ENCODE measurements at regions not wholly inside any gene's neighbourhood (a gene's known extent, or its start where the extent isn't known, plus 50 kb on each side); places are given as distances from the start of the nearest gene placed in this dataset.
"Not testable (repeated sequence)": the region's sequence is repeated elsewhere in the genome, so short reads cannot be mapped to it uniquely, and the experiment has no call there.

DNA sequence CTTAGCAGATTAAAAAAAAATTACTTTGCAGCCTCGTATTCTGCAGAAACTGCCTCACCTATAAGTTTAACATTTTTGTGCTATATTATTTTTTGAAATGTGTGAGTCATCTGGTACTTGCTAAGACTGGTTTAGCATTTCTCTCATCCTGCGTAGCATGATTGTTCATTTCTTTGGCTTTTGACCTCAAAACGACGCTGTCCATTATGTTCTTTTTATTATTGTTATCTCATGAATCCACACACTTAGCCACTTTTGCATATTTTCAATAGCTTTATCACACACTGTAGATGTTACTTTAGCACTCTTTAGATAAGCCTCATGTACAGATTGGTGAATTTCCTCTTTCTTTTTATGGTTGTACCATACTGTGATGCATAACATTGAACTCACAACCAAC, 1004.9 kb upstream of the NCAM2 start:
- no peak for DNase-seq (ENCODE audit: low spot score)

DNA sequence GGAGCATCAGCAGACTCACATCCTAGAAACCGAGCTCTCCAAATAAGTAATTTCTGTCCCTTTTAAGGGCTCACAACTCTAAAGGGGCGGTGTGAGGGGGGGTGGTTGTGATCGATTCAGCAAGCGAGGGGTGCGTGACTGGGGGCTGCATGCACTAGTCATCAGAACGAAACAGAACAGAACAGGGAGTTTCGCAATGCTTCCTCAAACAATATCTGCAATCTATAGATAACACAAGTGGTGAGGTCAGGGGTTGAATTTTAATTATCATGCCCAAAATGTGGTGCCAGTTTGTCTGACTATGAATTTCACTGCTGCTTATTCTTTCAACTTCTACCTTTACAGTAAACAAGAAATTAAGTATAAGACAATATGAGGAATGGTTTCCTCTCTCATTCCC, 1003.0 kb upstream of the NCAM2 start:
- no peak for DNase-seq (ENCODE audit: low spot score)

DNA sequence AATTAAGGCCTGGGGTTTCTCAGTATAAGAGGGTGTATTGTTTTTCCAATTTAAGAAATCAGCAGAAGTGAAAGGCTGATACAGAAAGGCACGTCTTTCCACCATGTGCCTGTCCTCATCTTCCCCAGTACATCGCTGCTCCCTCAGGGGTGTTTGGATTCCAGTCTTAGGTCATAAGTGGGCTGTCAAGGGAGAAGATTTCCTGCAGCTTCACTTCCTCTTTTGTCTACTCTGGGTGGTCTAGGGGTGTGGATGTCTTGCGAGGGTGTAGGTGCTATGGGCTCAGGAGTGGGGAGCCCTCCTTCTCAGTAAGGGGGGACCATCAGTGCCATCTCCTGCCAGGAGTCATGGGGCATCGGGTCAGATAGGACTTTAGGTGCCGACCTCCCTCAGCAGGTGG, 999.8 kb upstream of the NCAM2 start:
- DNase-seq (ENCODE audit: low spot score), result no peak

DNA sequence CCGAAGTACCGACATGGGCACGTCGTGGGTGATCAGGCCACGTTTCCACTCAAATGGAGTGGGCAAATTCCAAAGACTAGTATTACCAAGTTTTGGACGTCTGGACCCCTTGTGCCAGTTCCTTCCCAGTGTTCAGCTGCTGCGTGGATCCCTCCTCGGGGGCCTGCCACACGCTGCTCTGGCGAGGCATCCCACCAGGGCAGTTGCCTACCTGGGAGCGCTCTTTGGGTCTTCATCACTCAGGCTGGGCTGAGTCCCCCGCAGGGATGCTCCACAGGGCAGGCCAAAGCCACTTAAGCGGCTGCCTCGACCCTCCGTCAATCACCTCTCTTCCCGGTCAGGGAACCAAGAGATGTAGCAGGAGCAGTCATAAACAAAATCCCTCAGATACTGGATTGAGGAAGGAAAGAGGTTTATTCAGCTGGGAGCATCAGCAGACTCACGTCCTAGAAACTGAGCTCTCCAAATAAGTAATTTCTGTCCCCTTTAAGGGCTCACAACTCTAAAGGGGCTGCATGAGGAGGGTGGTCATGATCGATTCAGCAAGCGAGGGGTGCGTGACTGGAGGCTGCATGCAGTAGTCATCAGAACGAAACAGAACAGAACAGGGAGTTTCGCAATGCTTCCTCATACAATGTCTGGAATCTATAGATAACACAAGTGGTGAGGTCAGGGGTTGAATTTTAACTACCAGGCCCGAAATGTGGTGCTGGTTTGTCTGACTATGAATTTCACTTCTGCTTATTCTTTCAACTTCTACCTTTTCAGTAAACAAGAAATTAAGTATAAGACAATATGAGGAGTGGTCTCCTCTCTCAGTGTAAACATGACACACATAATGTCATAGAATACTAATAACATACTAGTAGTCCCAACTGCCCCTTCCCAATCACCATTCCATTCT, 998.6 kb upstream of the NCAM2 start:
- DNase-seq (ENCODE audit: low spot score), result no peak

DNA sequence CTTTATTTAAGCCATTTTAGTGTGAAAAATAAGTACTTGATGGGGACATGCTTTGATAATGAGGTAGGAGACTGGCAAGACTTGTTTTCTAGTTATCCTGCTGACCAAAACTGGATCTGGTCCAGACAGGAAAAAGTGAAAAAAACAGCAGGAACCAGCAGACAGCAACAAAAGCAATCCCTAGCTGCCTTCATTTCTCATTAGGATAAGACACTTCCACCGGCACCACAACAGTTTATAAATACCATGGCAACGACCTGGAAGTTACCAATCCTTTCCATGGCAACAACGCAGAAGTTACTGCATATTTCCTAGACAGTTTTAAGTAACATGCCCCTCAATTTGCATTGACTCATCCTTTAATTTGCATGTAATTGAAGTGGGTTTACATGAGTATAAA, 993.8 kb upstream of the NCAM2 start:
- DNase-seq (ENCODE audit: low spot score), result no peak

DNA sequence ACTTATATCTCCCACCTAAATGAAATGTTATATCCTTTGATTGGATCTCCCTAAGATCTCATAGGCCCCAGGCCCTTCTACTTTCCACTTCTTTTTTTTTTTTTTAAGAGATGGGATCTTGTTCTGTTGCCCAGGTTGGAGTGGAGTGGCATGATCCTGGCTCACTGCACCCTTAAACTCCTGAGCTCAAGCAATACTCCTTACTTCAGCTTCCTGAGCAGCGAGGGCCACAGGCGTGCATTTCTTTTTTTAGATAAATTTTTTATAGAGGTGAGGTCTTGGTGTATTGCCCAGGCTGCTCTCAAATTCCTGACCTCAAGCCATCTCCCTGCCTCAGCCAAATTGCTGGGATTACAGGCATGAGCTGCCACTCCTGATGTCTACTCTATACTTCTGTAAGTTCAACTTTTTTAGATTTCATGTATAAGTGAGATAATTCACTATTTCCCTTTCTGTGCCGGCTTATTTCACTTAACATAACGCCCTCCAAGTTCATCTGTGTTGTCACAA, 987.5 kb upstream of the NCAM2 start:
- DNase-seq (ENCODE audit: low spot score), result no peak

DNA sequence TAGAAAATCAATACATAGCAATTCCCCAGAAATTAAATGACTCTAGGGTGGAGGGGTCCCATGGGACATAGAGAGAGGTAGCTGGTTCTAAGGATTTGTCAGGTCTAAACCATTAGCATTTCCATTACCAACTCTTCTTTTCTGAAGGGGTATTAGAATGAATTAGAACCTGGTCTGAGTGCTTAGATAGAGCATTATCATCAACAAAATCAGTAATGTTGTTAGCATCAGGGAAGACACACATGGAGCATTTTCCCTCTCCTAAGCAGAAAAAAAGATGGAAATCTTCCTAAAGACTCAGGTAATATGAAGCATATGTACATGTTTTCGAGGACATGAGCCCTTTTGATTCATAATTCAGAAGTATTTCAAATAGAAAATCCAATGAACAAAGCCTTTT, 984.4 kb upstream of the NCAM2 start:
- no peak for DNase-seq (ENCODE audit: low spot score)

DNA sequence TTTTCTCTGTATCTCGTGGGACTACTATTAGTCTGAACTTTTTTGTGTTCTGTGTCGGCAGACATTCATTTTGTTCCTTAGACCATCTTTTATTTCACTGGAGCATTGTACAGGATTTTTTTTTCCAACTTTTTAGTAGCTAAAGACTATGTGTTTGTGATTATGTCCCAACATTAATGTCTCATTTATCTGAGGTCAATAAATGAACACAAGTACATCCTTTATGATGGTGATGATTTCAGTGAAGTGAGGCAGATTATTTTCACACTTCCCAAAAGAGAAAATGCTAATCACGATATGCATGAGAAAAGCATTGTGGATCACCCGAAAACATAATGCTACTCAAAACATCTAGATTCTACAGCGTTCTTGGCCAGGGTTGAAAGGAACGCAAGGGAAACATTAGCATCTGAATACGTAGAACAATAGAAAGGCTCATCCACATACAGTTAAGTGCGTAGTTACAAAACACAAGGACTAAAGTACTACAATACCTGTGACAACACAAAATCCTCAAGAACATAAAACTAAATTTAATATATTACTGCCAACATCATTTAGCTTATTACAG, 981.7 kb upstream of the NCAM2 start:
- DNase-seq (ENCODE audit: low spot score), result no peak

DNA sequence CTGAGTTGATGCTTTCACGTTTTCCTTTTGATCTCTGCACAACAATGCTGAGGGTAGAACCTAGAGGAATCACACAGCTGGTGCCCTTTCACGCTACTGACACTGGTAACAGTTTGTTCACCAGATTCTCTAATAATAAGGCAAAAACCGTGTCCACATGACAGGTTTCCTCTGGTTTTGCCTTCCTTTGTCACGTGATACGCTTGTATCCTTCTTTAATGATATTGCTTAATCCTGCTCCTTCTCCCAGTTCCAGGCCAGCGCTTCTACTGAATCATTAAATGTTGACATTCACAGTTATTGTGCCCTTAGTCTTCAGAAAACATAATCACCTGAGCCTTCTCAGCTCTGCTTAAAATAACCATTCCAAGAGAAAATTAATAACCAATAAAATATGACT, 978.2 kb upstream of the NCAM2 start:
- no peak for DNase-seq (ENCODE audit: low spot score)

DNA sequence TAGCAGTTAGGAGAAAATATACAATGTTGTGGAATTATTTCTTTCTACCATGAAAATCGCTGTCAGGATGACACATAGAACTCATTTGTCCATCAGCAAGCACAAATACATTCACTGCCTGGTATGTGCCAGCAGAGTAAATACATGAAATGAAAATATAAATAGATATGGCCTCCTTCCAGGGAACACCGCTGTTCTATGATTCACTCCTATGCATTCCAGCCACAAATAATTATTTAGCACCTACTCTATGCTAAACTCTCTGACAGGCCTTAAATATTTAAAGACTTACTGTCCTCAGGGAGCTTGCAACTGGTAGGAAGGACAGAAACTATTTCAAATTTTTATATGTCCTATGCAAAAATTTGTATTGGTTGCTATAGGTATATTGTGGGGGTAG, 975.0 kb upstream of the NCAM2 start:
- DNase-seq (ENCODE audit: low spot score), result no peak

DNA sequence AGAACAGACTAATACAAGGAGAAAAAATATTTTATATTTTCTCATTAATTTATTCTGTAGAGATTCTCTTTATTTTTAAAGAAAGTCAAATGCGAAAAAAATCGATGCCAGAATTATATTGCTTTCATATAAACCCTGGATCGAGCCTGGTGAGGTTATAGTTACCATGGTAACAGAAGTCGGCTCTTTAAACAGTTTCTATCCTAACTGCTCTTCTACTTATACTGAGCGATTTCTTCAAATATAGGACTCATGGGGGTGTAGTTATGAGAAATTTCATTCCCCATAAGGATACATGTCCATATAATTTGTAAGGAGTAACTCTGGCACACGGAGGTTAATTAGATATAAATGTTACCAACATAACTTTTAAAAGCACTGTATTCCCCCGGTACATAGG, 973.5 kb upstream of the NCAM2 start:
- no peak for DNase-seq (ENCODE audit: low spot score)

DNA sequence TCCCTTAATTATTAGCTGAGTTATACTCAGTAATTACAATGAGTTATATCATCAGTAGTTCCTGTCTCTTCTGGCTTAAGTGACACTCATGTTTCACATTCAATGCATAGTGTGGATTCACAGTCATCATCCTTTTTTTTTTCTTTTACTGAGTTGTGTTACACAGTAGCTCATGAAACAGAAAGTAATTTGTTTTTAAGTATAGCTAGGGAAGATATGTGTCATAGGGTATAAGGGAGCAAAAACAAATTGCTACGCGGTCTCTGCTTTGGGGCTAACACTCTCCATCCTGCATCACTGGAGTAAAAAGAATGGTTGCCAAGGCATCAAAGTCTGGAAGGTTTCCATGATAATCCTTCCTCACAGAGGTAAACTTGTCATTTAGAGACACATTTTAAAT, 971.7 kb upstream of the NCAM2 start:
- DNase-seq (ENCODE audit: low spot score), result no peak

DNA sequence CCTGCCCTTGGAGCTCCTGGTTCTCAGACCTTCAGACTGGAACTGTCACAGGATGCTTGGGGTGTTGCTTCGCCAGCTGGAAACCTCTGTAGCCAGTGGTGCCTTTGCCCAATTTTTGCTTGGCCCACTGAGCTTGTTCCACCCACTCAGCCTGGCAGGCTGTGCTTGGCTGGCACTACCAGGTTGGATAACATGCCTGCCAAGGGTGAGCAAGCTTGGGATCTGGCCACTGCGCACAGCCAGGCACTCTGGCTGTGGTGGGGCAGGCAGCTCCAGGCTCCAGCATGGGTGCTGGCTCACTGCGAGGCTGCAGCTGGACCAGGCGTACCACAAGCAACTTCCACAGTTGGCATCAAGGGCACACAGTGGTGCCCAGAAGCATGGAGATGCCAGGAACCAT, 967.8 kb upstream of the NCAM2 start:
- no peak for DNase-seq (ENCODE audit: low spot score)

DNA sequence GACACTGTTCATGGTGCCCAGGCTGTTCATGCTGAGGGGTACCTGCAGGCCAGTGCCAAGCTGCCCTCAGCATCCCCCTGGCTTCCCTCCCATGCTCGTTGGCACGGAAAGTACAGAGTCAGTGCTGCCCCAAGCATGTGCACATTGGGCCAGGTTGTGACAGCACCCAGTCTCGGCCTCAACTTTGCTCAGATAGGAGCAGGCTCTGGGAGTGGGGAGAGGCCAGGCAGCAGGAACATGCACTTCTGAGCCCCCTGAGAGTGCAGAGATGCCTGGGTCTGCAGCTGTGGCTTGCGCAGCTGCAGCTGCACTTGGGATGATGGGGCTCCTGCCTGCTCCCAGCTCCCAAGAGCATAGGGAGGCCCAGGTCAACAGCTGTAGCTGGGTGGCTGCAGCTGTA, 966.4 kb upstream of the NCAM2 start:
- no peak for DNase-seq (ENCODE audit: low spot score)

DNA sequence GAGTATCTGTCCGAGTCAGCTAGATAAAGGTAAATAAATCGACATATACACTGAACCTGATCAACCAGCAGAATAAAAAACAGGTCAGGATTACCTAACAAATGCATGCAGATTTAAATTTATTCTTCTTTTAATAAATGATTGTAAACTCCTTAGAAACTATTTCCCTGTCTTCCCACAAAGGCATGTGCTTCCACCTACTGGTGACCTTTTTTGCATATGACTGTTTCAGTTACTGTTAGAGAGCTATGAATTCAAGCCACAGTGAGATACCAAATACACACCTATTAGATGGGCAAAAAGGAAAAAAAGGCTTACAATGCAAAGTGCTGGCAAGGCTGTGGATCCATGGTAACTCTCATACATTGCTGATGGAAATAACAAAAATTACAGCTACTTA, 957.4 kb upstream of the NCAM2 start:
- peak; percentile 6 for DNase-seq (ENCODE audit: low spot score)

DNA sequence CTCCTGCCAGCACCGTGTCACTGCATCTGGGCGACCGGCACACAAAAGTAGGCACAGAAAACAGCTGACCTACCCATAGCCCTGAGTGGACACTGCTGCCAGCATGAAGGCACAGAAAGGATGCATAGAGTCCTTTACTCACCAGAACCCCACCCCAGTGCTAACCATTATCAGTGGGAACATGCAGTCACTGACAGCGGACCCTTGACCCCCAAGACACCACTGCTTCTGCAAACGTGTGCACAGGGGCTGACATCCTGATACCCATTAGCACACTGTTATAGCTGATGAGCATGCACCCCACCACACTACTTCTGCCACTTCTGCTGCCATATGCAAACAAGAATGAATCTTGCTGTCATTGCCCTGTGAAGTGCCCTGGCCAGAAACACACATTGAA, 953.0 kb upstream of the NCAM2 start:
- no peak for DNase-seq (ENCODE audit: low spot score)

DNA sequence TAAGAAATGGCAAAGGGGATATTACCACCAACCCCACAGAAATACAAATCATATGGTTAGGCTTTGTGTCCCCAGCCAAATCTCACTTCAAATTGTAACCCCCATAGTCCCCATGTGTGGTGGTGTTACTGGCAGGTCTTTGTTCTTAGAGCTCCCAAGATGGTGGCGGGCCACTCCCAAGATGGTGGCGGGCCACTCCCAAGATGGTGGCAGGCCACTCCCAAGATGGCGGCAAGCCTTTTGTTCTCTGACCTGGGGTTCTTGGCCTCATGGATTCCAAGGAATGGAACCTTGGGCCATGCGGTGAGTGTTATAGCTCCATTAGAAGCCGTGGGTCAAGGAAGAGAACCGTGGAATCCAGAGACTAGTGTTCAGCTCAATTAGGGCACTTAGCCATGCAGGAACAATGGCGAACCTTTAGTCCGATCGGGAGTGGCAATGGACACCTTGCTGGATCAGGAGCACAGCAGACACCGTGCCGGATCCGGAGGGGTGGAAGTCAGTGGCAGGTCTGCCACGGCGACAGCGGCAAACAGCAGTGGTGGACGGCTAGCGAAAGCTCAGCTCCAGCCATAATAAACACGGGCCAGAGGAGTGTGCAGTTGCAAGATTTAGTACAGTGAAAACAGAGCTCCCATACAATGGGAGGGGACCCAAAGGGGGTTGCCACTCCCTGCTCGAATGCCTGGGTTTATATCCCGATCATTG, 949.9 kb upstream of the NCAM2 start:
- not testable (repeated sequence) for DNase-seq (ENCODE audit: low spot score)

DNA sequence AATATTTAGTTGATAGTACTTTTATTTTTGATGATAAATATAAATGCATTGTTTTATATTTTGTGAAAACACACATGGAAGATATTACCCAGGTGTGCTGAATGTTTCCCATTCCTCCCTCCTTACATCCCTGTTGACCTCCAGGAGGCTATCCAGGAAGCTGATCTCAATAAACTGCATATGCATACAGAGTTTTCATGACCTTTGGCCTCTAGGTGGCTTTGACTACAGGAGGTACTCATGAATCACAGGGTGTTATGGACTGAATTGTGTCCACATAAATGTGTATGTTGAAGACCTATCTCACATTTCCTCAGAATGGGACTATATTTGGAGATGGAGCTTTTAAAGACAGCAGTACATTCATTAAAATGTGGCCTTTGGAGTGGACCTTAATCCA, 914.9 kb upstream of the NCAM2 start:
- DNase-seq (ENCODE audit: low spot score), result peak; percentile 4

DNA sequence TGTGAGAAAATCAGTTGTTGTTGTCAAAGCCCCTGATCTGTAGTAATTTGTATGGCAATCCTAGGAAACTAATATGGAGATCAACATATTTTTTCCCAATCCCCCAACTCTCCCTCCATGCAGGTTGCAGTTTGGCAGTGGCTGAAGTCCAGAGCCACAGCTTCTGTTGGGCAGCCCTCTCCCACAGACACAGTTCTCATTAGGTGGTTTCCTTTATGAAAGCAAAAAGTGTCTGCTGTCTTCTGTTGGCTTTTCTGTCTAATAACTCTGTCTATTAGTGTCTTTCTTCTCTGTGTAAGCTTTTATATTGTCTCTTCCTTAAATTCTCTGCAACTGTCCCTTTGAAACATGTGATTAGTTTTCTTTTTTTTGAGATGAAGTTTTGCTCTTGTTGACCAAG, 914.3 kb upstream of the NCAM2 start:
- no peak for DNase-seq (ENCODE audit: low spot score)

DNA sequence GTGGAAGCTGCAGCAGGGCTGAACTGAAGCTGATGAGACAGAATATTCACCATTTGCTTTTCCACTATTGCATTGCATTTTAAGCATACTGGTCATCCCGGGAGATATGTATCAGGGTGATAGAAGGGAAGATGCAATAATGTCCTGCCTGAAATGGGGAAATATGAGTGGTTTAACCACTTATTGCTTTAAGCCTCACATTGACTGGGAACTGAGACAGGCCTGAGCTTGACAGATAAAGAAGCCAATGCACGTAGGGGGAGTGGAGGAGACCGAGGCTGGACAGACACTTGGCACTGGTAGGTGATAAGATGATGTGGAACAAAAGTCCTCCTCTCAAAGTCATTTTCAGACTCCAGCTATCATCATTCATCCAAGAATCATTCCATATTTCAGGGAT, 911.7 kb upstream of the NCAM2 start:
- DNase-seq (ENCODE audit: low spot score), result no peak

DNA sequence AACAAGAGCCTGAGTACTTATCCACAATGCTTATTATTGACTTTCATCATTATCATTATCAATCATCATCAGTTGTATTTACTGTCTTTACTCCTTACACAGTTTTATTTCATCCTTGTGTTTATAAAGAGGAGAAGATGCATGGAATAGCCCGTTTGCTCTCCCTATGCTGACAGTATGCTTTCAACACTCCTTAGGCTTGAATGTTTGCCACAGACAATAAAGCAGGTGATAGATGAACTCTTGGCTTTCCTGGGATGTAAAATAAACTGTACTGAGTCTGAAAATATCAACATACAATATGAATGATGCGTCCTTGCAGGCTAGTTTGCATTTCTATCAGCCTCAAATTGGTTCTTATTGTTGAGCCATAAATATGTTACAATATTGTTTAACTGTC, 891.8 kb upstream of the NCAM2 start:
- no peak for DNase-seq (ENCODE audit: low spot score)

DNA sequence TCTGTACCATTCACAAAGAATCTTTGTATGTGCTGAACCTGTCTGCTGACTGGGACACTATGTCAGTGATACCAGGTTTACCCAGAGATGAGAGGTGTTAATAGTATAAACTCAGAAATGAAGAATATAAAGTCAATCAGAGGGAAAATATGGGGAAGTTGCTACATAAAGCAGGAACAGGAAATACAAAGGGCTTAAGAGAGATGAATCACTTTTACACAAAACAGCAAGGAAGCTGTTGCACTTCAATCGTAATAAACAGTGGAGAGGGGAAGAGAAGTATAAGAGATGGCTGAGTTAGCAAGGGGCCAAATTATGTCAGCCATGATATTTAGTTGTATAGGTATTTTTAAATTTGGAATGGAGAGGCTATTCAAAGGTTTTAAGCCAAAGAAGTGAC, 890.2 kb upstream of the NCAM2 start:
- no peak for DNase-seq (ENCODE audit: low spot score)

DNA sequence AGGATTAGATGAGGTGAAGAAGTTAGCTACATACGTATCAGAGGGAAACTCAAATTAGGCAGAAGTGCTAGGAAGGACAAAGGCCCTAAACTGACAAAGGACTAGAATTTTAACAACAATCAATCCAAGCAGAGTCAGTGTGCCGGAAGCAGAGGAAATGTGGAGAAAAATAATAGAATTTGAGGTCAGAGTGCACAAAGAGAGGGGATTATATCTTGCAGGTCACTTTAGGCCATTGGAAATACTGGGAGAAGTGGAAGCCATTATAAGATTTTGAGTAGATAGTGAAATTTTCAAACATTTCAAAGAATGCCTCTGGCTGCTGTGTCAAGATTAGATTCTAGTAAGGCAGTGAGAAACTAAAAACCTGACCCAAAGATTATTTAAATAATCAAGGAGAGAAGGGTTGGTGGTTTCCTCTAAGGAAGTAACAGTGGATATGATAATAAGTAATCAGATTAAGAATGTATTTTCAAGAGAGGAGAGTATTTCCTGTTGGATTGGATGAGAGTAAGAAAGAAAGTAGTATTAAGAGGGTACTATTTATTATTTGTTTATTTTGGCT, 889.2 kb upstream of the NCAM2 start:
- no peak for DNase-seq (ENCODE audit: low spot score)

All from HuH-7 (cell line).